HEK293 (cell line): ENCODE measurements at regions not wholly inside any gene's neighbourhood (a gene's known extent, or its start where the extent isn't known, plus 50 kb on each side); places are given as distances from the start of the nearest gene placed in this dataset.

Experiments
- ZNF155 ChIP-seq: fragments of 450-650 bp; formaldehyde crosslinking; IDR thresholded peaks from 2 replicates; pipeline ENCODE4 v1.5.1; 2016; ENCODE audit warnings: missing biosample characterization, missing genetic modification characterization
- ZNF174 ChIP-seq: fragments of 450-650 bp; formaldehyde crosslinking; IDR thresholded peaks from 2 replicates; pipeline ENCODE4 v1.5.0; 2017; ENCODE audit warnings: missing biosample characterization, mild to moderate bottlenecking, missing genetic modification characterization
- ZNF239 ChIP-seq: fragments of 450-650 bp; formaldehyde crosslinking; IDR thresholded peaks from 2 replicates; pipeline ENCODE4 v1.5.1; 2016; ENCODE audit warnings: missing biosample characterization, missing genetic modification characterization
- ZNF660 ChIP-seq: fragments of 450-650 bp; IDR thresholded peaks from 2 replicates; pipeline ENCODE4 v1.5.1; 2018; ENCODE audit warnings: missing biosample characterization, mild to moderate bottlenecking, missing genetic modification characterization
- ZNF664 ChIP-seq: fragments of 450-650 bp; formaldehyde crosslinking; IDR thresholded peaks from 2 replicates; pipeline ENCODE4 v1.5.1; 2016; ENCODE audit warnings: missing biosample characterization, missing genetic modification characterization
- ZNF776 ChIP-seq: fragments of 450-650 bp; formaldehyde crosslinking; IDR thresholded peaks from 2 replicates; pipeline ENCODE4 v1.5.0; 2017; ENCODE audit warnings: missing biosample characterization, missing genetic modification characterization, borderline replicate concordance
- TF ChIP-seq, protein P1 (sequence below): fragments of 450-650 bp; formaldehyde crosslinking; IDR thresholded peaks from 2 replicates; pipeline ENCODE4 v1.5.1; 2016; ENCODE audit warnings: missing biosample characterization, missing genetic modification characterization

DNA sequence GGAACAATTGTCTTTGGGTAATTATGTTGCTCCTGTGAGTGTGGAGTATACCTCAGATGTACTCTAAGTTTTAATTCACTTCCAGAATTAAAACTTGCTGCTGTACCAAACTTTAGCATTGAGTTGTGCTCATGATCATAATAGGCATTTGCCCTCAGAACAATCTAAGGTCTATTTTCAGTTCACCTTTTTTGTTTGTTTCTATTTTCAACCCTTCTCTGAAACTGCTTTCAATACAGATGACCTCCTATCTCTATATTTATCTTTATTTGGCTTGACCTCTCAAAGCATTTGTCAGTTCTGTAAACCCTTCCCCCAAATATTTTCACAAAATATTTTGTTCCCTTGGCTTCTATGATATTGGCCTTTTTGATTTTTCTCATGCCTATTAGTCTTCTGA lies 873.0 kb downstream of the OLFM4 start:
- no peak for TF ChIP-seq ZNF239
- no peak for TF ChIP-seq ZNF664 (tag by site-specific recombination)
- no peak for TF ChIP-seq ZNF174
- TF ChIP-seq ZNF660 (tag by site-specific recombination) = no peak
- TF ChIP-seq, protein P1, sequence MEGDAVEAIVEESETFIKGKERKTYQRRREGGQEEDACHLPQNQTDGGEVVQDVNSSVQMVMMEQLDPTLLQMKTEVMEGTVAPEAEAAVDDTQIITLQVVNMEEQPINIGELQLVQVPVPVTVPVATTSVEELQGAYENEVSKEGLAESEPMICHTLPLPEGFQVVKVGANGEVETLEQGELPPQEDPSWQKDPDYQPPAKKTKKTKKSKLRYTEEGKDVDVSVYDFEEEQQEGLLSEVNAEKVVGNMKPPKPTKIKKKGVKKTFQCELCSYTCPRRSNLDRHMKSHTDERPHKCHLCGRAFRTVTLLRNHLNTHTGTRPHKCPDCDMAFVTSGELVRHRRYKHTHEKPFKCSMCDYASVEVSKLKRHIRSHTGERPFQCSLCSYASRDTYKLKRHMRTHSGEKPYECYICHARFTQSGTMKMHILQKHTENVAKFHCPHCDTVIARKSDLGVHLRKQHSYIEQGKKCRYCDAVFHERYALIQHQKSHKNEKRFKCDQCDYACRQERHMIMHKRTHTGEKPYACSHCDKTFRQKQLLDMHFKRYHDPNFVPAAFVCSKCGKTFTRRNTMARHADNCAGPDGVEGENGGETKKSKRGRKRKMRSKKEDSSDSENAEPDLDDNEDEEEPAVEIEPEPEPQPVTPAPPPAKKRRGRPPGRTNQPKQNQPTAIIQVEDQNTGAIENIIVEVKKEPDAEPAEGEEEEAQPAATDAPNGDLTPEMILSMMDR (tag by site-specific recombination) = no peak
- TF ChIP-seq ZNF776 (tag by site-specific recombination) = no peak
- TF ChIP-seq ZNF155 (tag by site-specific recombination) = no peak
